DMS53 treated with DMSO at 0.1 percent for 48 hours (cell line): ENCODE measurements at regions not wholly inside any gene's neighbourhood (a gene's known extent, or its start where the extent isn't known, plus 50 kb on each side); places are given as distances from the start of the nearest gene placed in this dataset.
A peak's percentile ranks its signal among the peaks of the same experiment; 100 is the strongest.

Experiments used
- DNase-seq: peaks from one replicate; lab custom pipeline; 2025; ENCODE audit not compliant: unreplicated experiment; lab: John Stamatoyannopoulos, UW

- DNase-seq = peak; percentile 28
These were observed 146.2 kb upstream of the AGAP1 start for GRCh38 chr2:235347691-235348090.

DNA sequence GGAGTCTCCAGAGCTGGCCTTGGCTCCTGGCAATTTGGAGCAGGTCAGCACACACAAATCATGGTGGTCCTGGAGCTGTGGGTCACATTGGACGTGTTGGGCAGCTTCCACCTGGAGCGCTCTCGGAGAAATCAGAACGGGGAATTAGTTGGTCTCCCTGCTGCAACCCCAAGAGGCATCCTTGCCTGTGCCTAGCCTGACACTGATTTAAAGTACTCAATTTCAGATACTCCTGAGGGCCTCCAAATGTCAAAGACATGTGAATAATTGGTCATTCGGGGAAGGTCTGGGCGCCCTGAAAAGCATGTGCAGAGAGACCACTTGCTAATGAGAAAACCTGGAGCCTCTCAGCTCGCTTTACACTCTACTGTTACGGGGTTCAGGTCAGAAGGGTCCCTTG is 145.5 kb upstream of the AGAP1 start:
- DNase-seq = no peak

DNA sequence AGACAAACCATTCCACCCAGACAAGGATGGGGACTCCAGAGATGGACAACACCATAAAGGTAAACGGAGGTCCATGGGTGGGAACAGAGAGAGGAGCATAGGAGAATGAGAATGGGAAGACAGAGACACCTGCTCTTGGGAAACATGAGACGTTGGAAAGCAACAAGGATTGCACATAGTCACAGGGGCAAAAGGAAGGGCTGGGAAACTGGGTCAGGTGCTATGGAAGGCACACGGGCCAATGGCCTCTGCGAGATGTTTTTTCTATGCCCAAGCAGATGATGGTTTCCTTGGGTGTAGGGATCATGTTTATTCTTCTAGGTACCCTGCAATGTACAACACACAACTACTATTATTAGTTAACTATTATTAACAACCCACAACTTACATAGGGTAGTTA is 143.6 kb upstream of the AGAP1 start:
- DNase-seq = no peak

DNA sequence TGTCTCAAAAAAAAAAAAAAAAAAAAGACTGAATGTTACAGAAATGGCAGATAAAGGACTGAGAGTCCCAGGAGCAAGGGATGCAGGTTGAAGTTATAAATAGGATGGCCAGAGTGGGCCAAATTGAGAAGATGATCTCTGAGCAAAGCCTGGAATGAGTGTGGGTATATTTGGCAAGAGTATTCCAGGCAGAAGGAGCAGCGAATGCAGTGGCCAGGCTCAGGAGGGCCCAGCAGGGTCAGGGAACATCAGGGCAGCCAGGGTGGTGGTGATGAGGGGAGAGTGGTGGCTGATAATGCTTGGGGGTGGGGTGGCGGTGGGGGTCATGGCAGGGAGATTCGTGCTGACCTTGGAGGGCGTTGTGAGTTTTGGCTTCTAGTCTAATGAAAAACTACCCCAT is 141.3 kb upstream of the AGAP1 start:
- no peak for DNase-seq

- DNase-seq = no peak
These were observed 136.0 kb upstream of the AGAP1 start for GRCh38 chr2:235357881-235358280.

DNA sequence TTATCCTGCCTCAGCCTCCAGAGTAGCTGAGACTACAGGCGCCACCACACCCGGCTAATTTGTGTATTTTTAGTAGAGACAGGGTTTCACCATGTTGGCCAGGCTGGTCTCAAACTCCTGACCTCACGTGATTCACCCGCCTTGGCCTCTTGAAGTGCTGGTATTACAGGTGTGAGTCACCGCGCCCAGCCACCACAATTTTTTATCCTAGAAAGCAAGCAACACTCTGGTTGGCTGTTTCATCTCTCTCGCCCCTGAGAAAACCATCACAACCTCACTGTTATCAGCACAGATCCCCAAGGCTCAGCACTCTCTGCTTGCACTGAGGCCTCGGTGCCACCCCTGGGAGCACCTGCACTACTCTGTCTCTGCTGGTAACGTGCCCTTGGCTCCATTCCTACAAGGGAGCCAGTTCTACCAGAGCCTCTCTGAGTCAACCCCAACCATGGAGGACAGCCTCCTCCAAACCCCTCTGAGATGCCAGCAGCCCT is 134.8 kb upstream of the AGAP1 start:
- no peak for DNase-seq

GRCh38 chr2:235360446-235360845 is 133.4 kb upstream of the AGAP1 start:
- no peak for DNase-seq

DNA sequence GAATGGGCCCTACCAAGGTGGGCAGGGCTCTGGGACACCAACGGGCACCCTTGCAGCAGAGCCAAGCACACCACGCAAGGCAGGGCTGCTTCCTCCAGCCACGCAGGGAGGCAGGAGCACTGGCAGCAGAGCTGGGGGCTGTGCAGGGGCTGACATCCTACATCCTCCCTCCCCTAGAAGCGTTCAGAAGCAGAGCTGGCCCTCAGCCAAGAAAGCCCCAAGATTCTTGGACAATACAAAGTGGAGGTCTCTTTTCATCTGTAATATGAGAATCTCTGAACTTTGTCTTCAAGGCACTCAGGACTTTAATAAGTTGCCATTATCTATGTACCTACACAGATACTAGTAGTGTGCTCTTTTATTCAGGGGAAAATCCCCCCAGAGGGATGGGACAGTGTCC is 128.1 kb upstream of the AGAP1 start:
- DNase-seq = no peak

DNA sequence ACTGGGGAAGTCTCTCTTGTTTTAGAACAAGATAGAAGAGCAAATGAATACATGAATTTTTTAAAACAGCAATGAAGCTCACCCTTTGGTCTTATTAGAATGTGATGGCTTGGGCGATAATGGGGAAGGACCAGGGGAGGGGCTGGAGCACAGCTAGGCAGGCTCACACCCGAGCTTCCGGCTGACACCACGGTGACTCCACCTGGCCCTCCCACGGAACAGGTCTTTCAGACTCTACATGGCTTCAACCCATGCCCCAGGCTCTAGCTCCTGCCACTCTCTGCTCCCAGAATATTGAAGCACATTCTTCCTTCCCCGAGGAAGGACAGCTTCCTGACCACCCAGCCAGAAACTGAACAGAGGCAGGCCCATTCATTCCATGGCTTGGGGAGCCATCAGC is 127.5 kb upstream of the AGAP1 start:
- no peak for DNase-seq

DNA sequence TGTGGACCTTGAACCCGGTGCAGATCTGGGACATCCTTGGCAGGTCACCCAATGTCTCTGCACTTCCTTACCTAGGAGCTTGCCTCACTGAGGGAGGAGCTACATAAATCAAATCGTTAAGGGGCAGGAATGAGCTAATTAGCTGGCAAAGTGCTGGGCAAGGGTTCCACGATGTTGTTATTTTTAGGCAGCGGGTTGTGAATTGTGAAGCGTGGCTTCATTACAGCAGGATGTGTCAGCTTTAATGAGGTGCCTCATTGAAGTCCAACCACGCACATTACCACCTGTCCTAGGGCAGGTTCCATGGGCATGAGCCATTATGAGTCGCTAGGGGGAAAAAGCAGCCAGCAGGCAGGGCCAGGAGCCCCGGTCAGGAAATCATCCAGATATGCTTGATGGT is 127.0 kb upstream of the AGAP1 start:
- no peak for DNase-seq

GRCh38 chr2:235371018-235371417 is 122.8 kb upstream of the AGAP1 start:
- DNase-seq = peak; percentile 77

DNA sequence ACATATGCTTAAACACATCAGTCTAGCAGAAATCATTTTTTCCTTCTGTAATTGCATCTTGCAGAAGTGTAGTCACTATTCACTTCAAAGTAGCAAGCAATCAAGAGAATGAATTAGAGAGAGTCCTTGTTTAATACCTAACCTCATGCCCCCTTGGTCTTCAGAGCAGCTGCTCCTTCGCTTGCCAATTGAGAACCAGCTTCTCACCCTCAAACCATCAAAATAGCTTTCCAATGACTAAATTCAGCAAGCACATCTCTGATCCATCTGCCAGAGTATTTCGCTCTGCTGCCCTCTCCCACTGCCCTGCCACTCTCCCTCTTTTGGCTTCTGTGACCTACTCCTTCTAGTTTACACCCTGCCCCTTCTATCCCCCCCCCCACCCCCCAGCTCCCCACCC is 120.7 kb upstream of the AGAP1 start:
- no peak for DNase-seq

DNA sequence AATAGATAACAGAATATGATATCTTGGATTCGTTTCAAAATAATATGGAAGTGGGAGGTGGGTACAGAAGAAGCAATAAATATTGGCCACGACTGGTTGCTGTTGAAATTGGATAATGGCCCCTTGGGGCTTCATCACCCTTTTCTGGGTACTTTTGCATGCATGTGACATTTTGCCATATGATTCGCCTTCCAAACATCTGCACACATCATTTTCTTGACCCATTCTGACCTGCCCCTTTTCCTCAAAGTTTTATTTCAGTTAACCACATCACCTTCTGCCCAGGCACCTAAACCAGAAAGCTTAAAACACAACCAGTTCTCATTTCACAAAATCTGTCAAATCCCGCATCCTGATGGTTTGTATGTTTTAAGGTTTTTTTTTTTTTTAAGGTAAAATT is 116.7 kb upstream of the AGAP1 start:
- DNase-seq = no peak

DNA sequence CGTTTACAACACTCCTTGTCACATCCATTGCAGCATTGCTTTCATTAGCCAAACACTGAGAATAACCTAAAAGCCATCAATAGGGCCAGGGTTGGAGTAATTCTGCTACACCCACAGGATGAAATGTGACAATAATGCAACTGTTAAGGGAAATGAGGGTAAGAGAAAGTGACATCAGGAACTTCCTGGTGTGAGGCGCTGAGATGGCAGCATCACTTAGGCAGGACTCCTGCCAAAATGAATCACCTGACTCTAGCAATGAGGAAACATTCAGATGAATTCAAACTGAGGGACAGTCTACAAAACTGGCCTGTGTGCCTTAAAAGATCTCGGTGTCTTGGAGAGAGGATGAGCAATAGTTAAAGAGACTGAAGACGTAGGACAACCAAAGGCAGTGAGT is 115.6 kb upstream of the AGAP1 start:
- peak; percentile 3 for DNase-seq

GRCh38 chr2:235378944-235379343 is 114.9 kb upstream of the AGAP1 start:
- DNase-seq = no peak

DNA sequence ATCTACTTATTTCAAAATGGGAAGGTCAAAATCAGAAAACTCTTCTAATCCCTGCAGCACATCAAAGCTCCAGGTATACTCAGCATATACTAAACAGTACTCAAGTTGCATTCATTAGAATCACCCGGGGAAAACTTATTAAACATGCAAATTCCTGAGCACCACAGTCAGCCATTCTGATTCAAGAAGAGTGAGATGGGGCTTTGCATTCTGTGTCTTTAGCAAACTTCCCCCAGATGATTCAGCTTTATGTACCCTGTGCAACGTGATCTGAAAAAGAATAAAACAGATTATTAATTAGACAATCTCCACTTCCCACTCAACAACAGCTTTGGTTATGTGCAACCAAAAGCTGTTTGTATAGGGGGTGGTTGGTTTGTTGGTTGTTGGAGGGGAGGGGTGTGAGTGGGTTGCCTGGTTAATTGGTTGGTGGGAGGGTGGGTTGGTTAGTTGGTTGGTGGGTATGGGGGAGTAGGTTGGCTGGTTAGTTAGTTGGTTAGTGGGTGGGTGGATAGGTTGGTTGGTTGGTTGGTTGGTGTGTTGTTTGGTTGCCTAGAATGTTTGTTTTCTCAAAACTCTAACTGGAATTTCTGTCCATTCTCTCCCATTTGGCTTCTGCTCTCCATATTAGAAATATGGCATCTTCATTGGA is 112.5 kb upstream of the AGAP1 start:
- DNase-seq = no peak

GRCh38 chr2:235382179-235382578 is 111.7 kb upstream of the AGAP1 start:
- DNase-seq = no peak

- DNase-seq = no peak
These were observed 111.2 kb upstream of the AGAP1 start for GRCh38 chr2:235382601-235383000.

DNA sequence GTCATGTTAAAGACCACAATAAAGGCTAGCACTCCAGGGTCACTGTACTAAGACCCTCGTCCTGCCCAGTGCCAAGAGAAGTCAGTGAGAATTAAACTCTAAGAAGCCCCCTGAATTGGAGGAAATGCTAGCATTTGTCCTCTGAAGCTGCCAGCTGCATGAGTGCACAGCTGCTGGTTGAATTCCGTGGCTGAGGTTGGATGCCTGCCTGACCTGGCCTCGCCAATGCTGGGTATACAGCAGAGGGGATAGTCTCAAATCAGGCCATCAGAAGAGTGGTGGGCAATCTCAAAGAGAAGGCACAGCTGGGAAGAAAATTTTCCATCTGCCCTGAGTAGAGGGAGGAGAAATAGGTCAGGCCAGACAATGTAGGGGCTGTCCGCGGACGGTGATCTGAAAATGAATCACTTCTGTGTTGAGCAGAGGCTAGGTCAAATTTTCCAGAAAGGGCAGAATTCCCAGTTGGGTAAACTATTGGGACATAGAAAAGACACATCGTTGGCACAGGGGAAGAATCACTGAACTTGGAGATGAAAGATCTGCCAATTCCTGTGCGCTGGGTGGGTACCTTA is 110.5 kb upstream of the AGAP1 start:
- DNase-seq = no peak

GRCh38 chr2:235384624-235385023 is 109.2 kb upstream of the AGAP1 start:
- no peak for DNase-seq

- DNase-seq = no peak
These were observed 104.2 kb upstream of the AGAP1 start for GRCh38 chr2:235389626-235390025.

GRCh38 chr2:235390108-235390815 is 103.6 kb upstream of the AGAP1 start:
- no peak for DNase-seq

GRCh38 chr2:235390816-235391194 is 103.0 kb upstream of the AGAP1 start:
- DNase-seq = no peak
